HepG2 (cell line): ENCODE measurements at regions not wholly inside any gene's neighbourhood (a gene's known extent, or its start where the extent isn't known, plus 50 kb on each side); places are given as distances from the start of the nearest gene placed in this dataset.

ENCODE experiments used
- BCL6 ChIP-seq: IDR thresholded peaks from 2 replicates; pipeline ENCODE4 v1.6.1; 2016; ENCODE audit warnings: missing genetic modification reagents, missing compliant biosample characterization
- CEBPG ChIP-seq: IDR thresholded peaks from 2 replicates; pipeline ENCODE4 v1.6.1; 2016
- CTCF ChIP-seq: sonication (generic); formaldehyde crosslinking; IDR thresholded peaks from 2 replicates; pipeline ENCODE4 v1.5.0; 2020; ENCODE audit warnings: mild to moderate bottlenecking, missing genetic modification reagents, moderate library complexity
- GABPB1 ChIP-seq: IDR thresholded peaks from 2 replicates; pipeline ENCODE4 v1.6.1; 2016; ENCODE audit warnings: mild to moderate bottlenecking, missing genetic modification reagents, moderate library complexity, missing compliant biosample characterization
- MTERF4 ChIP-seq: sonication (generic); formaldehyde crosslinking; IDR thresholded peaks from 2 replicates; pipeline ENCODE4 v1.8.0; 2023; ENCODE audit warnings: mild to moderate bottlenecking, missing genetic modification reagents
- ZNF564 ChIP-seq: sonication (generic); formaldehyde crosslinking; IDR thresholded peaks from 2 replicates; pipeline ENCODE4 v1.8.1; 2023; ENCODE audit warnings: mild to moderate bottlenecking, missing genetic modification reagents
- ZNF605 ChIP-seq: sonication (generic); formaldehyde crosslinking; IDR thresholded peaks from 2 replicates; pipeline ENCODE4 v1.8.0; 2022; ENCODE audit warnings: mild to moderate bottlenecking, missing genetic modification reagents
- ZNF883 ChIP-seq: sonication (generic); formaldehyde crosslinking; IDR thresholded peaks from 2 replicates; pipeline ENCODE4 v1.5.1; 2020; ENCODE audit warnings: mild to moderate bottlenecking, missing genetic modification reagents; ENCODE audit errors: not compliant biosample characterization
- TF ChIP-seq, protein P1 (sequence below): IDR thresholded peaks from 2 replicates; pipeline ENCODE4 v1.6.1; 2016; ENCODE audit warnings: missing compliant biosample characterization, missing genetic modification reagents, borderline replicate concordance
- TF ChIP-seq, protein P2 (sequence below): IDR thresholded peaks from 2 replicates; pipeline ENCODE4 v1.6.1; 2016; ENCODE audit warnings: mild to moderate bottlenecking
- TF ChIP-seq, protein P3 (sequence below): sonication (generic); formaldehyde crosslinking; IDR thresholded peaks from 2 replicates; pipeline ENCODE4 v1.4.0; 2020; ENCODE audit warnings: missing genetic modification reagents
- TF ChIP-seq, protein P4 (sequence below): sonication (generic); formaldehyde crosslinking; IDR thresholded peaks from 2 replicates; pipeline ENCODE4 v1.4.0; 2020; ENCODE audit warnings: mild to moderate bottlenecking, missing genetic modification reagents

DNA sequence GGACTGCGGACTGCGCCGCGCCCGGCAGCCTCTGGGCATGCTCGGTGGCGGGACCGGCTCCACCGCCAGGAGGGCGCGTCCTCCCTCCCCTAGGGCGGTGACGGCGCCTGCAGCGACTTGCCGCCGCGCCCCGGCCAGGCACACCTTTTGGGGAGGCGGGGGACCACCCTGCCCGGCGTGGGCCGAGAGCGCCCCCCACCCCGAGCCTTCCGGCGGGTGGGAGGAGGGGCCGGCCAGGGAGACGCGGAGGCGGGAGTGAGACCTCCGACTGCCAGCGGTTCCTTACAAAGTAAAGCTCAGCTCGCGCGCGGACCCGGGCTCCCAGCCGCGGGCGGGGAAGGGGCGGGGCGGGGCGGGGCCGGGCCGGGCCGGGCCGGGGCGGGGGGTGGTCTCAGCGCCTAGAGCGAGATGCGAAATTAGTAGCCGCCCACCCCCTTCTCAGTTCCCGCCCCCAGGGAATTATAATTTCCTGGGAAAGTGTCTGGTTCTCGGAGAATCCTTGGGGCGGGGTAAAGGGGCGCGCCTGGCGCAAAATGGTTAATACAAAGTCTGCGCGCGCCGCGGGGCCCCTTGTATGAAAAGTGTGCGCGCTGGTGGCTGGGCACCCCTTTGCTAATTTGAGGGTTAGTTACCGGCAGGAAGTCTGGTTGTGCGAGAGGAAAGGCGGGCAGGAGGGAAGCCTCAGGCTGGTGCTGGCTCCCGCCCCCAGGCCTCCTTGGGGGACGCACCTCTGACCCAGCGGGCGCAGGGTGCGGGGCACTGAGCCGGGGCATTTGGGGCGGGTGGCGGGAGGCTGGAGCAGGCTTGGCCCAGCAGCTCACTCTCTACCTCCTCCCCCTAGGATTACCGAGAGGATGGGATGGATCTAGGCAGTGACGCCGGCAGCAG lies 224.8 kb upstream of the IL12A start (continued):
- TF ChIP-seq, protein P1, sequence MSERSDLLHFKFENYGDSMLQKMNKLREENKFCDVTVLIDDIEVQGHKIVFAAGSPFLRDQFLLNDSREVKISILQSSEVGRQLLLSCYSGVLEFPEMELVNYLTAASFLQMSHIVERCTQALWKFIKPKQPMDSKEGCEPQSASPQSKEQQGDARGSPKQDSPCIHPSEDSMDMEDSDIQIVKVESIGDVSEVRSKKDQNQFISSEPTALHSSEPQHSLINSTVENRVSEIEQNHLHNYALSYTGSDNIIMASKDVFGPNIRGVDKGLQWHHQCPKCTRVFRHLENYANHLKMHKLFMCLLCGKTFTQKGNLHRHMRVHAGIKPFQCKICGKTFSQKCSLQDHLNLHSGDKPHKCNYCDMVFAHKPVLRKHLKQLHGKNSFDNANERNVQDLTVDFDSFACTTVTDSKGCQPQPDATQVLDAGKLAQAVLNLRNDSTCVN (CRISPR knock-in tag) = no peak
- TF ChIP-seq ZNF564 (CRISPR knock-in tag) = no peak
- TF ChIP-seq CEBPG (CRISPR knock-in tag) = no peak
- peak; percentile 16 for TF ChIP-seq ZNF883
- TF ChIP-seq, protein P2, sequence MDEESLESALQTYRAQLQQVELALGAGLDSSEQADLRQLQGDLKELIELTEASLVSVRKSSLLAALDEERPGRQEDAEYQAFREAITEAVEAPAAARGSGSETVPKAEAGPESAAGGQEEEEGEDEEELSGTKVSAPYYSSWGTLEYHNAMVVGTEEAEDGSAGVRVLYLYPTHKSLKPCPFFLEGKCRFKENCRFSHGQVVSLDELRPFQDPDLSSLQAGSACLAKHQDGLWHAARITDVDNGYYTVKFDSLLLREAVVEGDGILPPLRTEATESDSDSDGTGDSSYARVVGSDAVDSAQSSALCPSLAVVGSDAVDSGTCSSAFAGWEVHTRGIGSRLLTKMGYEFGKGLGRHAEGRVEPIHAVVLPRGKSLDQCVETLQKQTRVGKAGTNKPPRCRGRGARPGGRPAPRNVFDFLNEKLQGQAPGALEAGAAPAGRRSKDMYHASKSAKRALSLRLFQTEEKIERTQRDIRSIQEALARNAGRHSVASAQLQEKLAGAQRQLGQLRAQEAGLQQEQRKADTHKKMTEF (CRISPR knock-in tag) = peak; percentile 40; the same call in 1 of the 2 replicates
- TF ChIP-seq ZNF605 (CRISPR knock-in tag) = no peak
- 0 out of 2 replicates have a peak, but pooled peaks have one; percentile 7 for TF ChIP-seq BCL6 (CRISPR knock-in tag)
- TF ChIP-seq CTCF = peak; percentile 13; the same call in 1 of the 2 replicates
- TF ChIP-seq, protein P3, sequence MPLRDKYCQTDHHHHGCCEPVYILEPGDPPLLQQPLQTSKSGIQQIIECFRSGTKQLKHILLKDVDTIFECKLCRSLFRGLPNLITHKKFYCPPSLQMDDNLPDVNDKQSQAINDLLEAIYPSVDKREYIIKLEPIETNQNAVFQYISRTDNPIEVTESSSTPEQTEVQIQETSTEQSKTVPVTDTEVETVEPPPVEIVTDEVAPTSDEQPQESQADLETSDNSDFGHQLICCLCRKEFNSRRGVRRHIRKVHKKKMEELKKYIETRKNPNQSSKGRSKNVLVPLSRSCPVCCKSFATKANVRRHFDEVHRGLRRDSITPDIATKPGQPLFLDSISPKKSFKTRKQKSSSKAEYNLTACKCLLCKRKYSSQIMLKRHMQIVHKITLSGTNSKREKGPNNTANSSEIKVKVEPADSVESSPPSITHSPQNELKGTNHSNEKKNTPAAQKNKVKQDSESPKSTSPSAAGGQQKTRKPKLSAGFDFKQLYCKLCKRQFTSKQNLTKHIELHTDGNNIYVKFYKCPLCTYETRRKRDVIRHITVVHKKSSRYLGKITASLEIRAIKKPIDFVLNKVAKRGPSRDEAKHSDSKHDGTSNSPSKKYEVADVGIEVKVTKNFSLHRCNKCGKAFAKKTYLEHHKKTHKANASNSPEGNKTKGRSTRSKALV = peak; percentile 42; the same call in 1 of the 2 replicates
- 0 out of 2 replicates have a peak, but pooled peaks have one; percentile 41 for TF ChIP-seq GABPB1 (CRISPR knock-in tag)
- TF ChIP-seq, protein P4, sequence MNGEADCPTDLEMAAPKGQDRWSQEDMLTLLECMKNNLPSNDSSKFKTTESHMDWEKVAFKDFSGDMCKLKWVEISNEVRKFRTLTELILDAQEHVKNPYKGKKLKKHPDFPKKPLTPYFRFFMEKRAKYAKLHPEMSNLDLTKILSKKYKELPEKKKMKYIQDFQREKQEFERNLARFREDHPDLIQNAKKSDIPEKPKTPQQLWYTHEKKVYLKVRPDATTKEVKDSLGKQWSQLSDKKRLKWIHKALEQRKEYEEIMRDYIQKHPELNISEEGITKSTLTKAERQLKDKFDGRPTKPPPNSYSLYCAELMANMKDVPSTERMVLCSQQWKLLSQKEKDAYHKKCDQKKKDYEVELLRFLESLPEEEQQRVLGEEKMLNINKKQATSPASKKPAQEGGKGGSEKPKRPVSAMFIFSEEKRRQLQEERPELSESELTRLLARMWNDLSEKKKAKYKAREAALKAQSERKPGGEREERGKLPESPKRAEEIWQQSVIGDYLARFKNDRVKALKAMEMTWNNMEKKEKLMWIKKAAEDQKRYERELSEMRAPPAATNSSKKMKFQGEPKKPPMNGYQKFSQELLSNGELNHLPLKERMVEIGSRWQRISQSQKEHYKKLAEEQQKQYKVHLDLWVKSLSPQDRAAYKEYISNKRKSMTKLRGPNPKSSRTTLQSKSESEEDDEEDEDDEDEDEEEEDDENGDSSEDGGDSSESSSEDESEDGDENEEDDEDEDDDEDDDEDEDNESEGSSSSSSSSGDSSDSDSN (CRISPR knock-in tag) = peak; percentile 48; the same call in 1 of the 2 replicates
- no peak for TF ChIP-seq MTERF4 (CRISPR knock-in tag)
